ENCODE measurements at regions not wholly inside any gene's neighbourhood (a gene's known extent, or its start where the extent isn't known, plus 50 kb on each side); places are given as distances from the start of the nearest gene placed in this dataset.

DNA sequence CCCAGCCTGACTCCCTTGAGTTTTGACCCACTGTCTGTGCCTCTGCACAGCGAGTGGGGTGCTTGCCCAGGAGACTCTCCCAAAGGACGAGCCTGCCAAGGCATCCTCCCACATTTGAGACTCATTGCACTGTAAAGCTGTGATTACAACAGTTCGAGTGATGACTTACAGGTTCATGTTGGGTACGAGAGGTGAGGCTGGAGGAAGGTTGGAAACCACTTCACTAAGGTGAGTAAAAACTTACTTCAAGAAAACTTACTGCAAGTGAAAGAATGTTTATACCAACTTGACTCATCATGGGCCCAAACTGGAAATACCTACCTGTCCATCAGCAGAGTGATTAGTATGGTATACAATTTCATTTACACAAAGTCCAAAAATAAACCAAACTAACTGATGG lies 360.1 kb upstream of the CDH11 start:
- Histone ChIP-seq H3K4me3 (replicated peaks; ENCODE audit: insufficient read depth, low read length) (no peak overlapping the region), H3K27me3 (ENCODE audit: insufficient read depth, poor library complexity, severe bottlenecking) (no peaks in the 10 kb centered on the region), H3K27ac (replicated peaks) (no peak overlapping the region)
- DNase-seq (ENCODE audit: low read depth in 1 of 2, low spot score in 1 of 2), result no peak
- TF ChIP-seq POLR2AphosphoS5 (IDR thresholded peaks at IDR 0.05; ENCODE audit: low read depth), result no peak
- no peak for TF ChIP-seq SPI1 (IDR thresholded peaks at IDR 0.05; ENCODE audit: borderline replicate concordance, low read depth)
- TF ChIP-seq, protein P1, sequence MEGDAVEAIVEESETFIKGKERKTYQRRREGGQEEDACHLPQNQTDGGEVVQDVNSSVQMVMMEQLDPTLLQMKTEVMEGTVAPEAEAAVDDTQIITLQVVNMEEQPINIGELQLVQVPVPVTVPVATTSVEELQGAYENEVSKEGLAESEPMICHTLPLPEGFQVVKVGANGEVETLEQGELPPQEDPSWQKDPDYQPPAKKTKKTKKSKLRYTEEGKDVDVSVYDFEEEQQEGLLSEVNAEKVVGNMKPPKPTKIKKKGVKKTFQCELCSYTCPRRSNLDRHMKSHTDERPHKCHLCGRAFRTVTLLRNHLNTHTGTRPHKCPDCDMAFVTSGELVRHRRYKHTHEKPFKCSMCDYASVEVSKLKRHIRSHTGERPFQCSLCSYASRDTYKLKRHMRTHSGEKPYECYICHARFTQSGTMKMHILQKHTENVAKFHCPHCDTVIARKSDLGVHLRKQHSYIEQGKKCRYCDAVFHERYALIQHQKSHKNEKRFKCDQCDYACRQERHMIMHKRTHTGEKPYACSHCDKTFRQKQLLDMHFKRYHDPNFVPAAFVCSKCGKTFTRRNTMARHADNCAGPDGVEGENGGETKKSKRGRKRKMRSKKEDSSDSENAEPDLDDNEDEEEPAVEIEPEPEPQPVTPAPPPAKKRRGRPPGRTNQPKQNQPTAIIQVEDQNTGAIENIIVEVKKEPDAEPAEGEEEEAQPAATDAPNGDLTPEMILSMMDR (IDR thresholded peaks at IDR 0.05; ENCODE audit: insufficient read depth, low read length), result no peak
- TF ChIP-seq GABPA (IDR thresholded peaks at IDR 0.05; ENCODE audit: low read depth), result no peak
- no peak for TF ChIP-seq REST (IDR thresholded peaks at IDR 0.05; ENCODE audit: insufficient replicate concordance, low read depth)

DNA sequence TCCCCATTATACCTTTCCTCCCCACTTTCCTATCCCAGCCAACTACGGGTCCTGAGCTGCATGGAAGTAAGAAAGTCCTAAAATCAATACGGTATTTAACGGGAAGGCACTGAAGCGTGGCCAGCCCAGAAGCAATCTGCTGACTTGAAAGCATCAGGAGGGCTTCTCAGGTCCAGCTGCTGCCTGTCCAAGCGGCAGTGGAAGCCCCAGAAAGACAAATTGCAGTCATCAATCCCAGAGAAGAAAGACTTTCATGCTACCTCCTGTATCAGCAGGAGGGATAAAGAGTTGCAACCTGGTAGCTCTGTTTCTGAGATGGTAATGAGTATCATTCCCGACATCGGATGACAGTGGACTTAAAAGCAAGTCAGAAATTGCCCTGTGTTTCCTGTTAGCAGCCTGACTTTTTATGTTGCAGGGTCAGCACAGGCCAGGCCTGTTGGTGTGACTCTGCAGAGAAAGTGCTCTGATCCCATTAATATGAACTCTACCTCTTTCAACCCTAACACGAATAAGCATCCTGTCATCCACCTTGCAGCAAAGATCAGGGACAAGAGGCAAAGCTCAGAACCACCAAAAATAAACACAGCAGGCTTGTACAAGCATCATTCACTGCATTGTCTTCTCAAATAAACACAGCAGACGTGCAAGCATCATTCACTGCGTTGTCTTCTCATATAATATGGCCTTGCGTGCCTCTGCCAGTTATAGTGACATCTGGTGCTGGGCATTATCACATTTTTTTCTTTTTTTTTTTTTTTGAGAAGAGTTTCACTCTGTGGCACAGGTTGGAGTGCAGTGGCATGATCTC lies 358.6 kb upstream of the CDH11 start:
- TF ChIP-seq GABPA (IDR thresholded peaks at IDR 0.05; ENCODE audit: low read depth) (no peak), REST (IDR thresholded peaks at IDR 0.05; ENCODE audit: insufficient replicate concordance, low read depth) (no peak), POLR2AphosphoS5 (IDR thresholded peaks at IDR 0.05; ENCODE audit: low read depth) (no peak), SPI1 (IDR thresholded peaks at IDR 0.05; ENCODE audit: borderline replicate concordance, low read depth) (no peak)
- TF ChIP-seq, protein P1 (IDR thresholded peaks at IDR 0.05; ENCODE audit: insufficient read depth, low read length), result no peak
- DNase-seq (ENCODE audit: low read depth in 1 of 2, low spot score in 1 of 2), result no peak
- H3K27me3 ChIP-seq (ENCODE audit: insufficient read depth, poor library complexity, severe bottlenecking), result no peaks in the 10 kb centered on the region

GRCh38 chr16:65476448-65476955 lies 354.6 kb upstream of the CDH11 start:
- no peak overlapping the region for H3K4me3 ChIP-seq (replicated peaks; ENCODE audit: insufficient read depth, low read length)
- H3K27me3 ChIP-seq (ENCODE audit: insufficient read depth, poor library complexity, severe bottlenecking), result no peaks in the 10 kb centered on the region
- H3K27ac ChIP-seq (replicated peaks), result no peak overlapping the region
- DNase-seq (ENCODE audit: low read depth in 1 of 2, low spot score in 1 of 2), result no peak
- no peak for TF ChIP-seq SPI1 (IDR thresholded peaks at IDR 0.05; ENCODE audit: borderline replicate concordance, low read depth)
- no peak for TF ChIP-seq GABPA (IDR thresholded peaks at IDR 0.05; ENCODE audit: low read depth)
- TF ChIP-seq, protein P1 (IDR thresholded peaks at IDR 0.05; ENCODE audit: insufficient read depth, low read length), result no peak
- no peak for TF ChIP-seq POLR2AphosphoS5 (IDR thresholded peaks at IDR 0.05; ENCODE audit: low read depth)
- no peak for TF ChIP-seq REST (IDR thresholded peaks at IDR 0.05; ENCODE audit: insufficient replicate concordance, low read depth)

More for the DNA sequence above, 358.6 kb upstream of the CDH11 start:
- Histone ChIP-seq H3K27ac (replicated peaks) (no peak overlapping the region), H3K4me3 (replicated peaks; ENCODE audit: insufficient read depth, low read length) (no peak overlapping the region)
